GM21786 (cell line): ENCODE measurements at regions not wholly inside any gene's neighbourhood (a gene's known extent, or its start where the extent isn't known, plus 50 kb on each side); places are given as distances from the start of the nearest gene placed in this dataset.
"Not testable (repeated sequence)": the region's sequence is repeated elsewhere in the genome, so short reads cannot be mapped to it uniquely, and the experiment has no call there.

Experiments used
- ATAC-seq: cut with Tn5 transposase; IDR thresholded peaks from one replicate; pipeline ENCODE4 v1.9.1; 2021; ENCODE audit not compliant: unreplicated experiment

DNA sequence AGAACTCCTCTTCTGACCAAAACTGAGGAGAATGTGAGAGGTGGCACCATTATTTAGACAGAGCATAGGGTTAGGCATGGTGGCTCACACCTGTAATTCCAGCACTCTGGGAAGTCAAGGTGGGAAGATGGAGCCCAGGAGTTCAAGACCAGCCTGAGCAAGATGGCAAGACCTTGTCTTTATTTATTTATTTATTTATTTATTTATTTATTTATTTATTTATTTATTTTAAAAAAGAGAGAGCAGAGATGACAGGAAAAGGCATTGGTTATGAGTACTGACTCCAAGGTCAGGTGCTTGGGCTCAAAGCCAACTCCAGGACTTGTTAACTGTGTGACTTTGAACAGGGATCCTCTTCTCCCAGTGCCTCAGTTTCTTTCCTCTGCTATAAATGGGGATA, 217.7 kb downstream of the MEX3B start:
- ATAC-seq: no peak

DNA sequence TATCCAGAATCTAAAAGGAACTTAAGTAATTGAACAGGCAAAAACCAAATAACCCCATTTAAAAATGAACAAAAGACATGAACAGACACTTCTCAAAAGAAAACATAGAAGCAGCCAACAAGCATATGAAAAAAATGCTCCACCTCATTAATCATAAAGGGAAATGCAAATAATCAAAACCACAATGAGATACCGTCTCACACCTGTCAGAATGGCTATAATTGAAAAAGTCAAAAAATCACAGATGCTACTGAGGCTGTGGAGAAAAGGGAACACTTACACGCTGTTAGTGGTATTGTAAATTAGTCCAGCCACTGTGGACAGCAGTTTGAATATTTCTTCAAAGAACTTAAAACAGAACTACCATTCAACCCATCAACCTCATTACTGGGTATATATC, 220.7 kb downstream of the MEX3B start:
- ATAC-seq: no peak

DNA sequence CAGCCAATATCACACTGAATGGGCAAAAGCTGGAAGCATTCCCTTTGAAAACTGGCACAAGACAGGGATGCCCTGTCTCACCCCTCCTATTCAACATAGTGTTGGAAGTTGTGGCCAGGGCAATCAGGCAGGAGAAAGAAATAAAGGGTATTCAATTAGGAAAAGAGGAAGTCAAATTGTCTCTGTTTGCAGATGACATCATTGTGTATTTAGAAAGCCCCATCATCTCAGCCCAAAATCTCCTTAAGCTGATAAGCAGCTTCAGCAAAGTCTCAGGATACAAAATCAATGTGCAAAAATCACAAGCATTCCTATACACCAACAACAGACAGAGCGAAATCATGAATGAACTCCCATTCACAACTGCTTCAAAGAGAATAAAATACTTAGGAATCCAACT, 223.2 kb downstream of the MEX3B start:
- not testable (repeated sequence) for ATAC-seq

DNA sequence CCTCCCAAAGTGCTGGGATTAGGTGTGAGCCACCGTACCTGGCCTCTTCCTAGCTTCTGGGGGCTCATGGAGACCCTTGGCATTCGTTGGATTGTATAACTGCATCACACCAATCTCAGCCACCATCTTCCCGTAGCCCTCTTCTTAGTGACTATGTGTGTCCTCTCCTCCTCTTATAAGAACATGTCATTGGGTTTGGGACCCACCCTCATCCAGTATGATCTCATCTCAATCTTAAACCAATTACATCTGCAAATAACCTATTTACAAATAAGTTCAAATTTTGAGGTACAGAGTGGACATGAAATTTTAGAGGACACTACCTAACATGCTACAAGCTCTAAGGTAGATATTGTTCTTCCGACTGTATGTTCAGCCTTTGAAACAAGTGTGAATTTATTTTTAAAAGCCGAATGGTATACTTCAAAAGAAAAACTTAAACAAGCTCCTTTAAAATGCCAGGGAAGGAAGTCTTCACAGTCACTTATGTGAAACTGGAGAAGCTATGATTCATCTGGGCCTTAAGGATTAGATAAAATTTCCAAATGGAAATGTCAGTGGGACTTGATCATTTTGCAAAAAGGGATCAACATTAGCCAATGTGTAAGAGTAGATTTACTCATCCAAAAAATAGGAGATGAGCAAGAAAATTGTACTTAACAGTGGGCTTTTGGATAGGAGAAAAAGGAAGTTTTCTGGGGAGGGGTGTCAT, 225.7 kb downstream of the MEX3B start:
- ATAC-seq: no peak

DNA sequence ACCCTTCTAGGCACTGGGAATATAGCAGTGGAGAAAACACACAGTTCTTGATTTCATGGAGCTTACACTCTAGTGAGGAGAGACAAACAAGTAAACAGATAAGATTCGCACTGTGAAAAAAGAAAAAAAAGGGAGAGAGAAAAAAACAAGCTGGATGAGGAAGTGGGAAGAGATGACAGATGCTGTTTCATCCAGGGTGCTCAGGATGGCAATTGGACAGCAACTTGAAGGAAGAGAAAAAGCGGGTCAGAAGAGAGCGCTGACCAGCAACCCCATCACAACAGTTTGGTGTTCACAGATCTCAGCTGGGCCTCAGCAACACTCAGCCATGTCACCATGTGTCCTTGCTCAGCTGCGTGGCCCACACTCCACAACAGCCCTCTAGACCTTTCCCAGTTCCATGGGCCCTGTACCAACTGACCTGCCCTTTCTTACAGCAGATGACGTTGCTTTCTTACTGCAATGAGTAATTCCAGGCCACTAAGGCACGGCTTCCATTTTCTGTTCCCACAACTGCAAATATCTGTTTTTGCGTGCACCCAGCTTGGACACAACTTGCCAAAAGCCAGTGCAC, 230.8 kb downstream of the MEX3B start:
- no peak for ATAC-seq

DNA sequence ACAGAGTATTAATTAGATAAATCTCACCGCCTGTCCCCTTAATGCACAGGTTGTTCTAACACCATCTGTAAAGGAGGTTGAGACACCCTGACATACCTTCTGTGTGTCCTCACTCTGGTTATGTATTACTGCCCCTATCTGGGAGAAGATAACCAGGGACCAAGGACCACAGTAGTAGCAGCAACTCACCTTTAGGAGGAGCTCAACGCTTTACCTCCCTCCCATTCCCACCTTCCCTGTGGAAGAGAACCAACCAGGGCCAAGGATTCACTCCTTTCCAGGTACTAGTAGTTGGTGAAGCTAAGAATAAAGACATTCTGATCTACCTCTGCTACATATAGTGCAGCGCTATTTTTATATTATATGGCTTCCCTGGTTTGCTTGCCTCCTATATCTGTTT, 232.6 kb downstream of the MEX3B start:
- no peak for ATAC-seq

DNA sequence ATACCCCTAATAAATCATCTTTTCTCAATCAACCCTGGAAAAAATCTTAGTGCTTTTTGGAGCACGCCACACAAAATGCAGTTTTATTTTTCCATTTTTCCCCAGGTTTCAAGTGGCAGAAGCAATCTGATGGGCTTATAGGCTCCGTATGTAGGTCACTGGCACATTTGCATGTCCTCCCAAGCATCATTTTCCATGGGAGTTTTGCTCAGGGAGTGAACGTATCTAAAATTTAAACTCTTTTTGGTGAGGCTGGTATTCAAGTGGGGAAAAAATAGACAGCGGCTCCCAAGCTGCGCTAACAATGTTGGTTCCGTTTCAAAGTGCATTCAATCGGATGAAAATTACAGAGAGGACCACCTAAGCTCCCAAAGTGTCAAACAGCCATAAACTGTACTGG, 233.4 kb downstream of the MEX3B start:
- ATAC-seq: no peak

DNA sequence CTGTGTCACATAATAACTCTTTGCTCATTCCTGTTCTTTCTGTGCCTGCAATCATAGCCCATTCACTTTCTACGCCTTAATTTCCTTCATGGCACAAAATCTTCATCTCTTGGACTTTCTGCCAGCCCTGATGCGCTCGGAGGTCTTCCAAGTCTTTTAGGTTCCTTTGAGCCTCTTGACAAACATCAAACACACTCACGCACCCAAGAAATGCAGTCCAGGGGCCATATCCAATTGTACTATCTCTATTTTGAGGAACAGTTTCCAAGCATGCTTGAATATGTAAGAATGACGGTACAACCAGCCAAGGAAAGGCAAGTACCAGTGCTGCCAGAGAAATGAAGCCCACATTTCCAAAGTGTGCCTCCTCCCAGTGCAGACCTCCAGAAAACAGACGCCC, 234.1 kb downstream of the MEX3B start:
- ATAC-seq: no peak

DNA sequence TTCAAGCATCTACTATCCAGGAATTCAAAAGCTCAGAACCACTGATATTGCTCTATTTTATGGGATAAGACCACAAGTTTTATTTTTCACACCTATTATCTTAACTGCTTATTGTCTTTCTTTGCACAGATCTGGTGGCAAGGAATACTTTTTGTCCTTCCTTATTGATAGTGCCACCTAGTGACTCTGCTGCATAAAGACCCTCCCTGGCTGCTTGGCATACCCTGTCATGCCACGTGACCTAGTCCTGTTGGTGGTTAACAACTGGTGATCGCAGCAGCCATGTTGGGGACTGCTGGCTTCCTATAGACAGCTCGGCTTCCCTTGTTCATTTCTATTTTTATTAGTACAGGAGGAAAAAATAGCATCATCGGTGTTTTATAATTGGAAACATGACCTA, 236.3 kb downstream of the MEX3B start:
- ATAC-seq: no peak

DNA sequence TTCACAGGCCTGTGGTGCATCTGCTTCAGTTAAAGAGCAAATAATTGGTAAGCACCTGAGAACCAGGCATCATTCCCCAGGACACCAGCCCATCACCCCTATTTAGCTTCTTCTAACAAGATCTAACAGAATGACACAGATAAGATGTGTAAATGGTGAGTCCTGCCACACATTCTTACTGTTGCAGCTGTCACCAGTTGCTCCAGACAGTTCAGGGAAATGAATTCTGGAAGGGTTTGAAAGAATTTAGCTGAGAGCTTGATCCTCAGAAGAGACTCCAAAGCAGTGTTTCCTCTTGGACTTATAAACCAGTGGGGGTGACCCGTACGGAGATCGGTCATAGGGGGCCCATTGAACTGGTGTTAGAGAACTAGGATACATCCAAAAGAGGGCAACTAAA, 238.0 kb downstream of the MEX3B start:
- no peak for ATAC-seq

DNA sequence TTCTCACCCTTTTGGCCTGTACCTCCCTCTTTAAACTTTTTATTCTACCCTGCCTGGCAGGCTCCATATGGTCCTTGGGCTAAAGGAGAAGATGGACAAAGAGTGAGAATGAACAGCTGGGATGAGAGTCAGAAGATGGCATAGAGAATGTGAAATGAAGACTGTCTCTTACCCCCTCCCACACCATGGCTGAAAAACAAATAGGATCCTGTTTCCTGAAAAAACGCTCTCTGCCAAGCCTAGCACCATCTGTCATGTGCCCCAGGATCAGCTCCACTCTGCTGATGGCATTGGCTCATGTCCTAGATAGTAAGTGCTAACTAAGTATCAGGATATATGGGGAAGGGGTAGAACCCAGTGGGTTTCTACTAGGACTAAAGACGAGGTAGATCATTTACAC, 238.6 kb downstream of the MEX3B start:
- ATAC-seq: no peak

DNA sequence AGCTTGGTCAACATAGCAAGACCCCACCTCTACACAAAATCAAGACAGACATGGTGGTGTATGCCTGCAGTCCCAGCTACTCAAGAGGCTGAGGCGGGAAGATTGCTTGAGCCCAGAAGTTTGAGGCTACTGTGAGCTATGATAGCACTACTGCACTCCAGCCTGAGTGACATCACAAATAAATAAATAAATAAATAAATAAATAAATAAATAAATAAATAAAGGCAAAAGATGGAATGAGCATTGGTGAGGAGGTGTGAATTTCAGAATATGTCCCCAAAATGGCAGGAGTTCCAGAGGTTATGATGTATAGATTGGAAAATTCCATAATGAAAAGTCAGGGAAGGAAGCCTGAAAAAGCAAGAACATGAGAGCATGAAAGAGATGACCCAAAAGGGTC, 249.9 kb downstream of the MEX3B start:
- ATAC-seq: no peak

DNA sequence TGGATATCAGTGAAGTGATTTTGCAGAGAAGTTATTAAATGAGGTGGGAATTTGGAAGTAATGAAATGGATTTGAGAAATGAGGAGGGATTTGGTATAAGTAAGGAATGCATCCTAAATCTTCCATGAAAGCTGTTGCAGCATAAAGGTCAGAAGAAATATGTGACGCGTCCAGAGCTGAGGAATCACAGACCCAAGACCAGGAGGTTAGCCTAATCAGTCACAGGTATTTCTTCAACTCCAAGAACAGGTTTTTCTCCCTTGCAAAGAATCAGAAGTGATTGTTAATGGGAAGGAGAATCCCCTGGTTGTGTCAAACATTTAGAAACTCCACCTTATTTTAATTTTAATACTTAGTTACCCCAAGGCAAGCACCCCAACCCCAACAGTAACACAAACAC, 253.2 kb downstream of the MEX3B start:
- ATAC-seq: no peak

DNA sequence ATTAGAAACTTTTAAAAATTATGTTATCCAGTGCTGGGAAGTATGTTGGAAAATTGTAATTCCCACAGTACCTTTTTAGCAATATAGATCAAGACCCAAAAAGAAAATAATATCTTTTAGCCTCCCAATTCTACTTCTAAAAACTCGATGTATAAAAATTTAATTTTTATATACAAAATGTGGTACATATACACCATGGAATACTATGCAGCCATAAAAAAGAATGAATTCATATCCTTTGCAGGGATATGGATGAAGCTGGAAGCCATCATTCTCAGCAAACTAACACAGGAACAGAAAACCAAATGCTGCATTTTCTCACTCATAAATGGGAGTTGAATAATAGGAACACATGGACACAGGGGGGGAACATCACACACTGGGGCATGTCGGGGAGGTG, 254.5 kb downstream of the MEX3B start:
- not testable (repeated sequence) for ATAC-seq

DNA sequence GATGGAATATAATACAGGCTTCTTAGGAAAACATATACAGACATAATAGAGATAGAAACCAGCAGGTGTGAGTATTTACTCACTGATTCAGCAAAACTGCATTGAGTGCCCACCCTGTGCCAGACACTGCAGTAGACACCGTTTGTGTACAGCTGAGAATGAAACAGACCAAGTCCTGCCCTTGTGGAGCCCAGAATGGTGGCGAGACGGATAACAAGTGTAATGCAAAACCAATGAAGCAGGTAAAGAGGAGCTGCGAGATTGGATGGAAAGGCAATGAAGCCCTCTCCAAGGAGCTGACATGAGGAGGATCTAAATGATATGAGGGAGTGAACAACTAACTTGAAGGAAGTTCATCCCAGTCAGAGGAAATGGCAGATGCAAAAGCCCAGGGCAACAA, 256.4 kb downstream of the MEX3B start:
- no peak for ATAC-seq

DNA sequence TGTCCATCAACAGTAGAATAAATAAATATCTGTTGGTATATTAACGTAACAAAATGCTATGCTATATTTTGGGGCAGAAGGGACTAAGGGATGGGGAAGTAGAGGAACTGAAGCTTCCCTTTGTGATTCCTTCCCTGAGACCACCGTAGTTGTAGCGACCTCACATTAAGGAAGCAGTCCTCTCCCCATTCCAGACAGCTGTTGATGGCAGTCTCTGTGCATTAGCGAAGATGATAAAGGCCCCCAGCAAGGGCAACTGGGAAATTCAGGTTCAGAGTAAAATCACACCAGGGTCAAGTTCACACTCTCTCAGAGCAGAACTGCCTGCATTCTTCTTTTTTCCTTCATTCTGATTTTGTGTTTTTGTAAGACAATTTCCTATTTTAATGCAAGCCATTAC, 259.0 kb downstream of the MEX3B start:
- no peak for ATAC-seq

DNA sequence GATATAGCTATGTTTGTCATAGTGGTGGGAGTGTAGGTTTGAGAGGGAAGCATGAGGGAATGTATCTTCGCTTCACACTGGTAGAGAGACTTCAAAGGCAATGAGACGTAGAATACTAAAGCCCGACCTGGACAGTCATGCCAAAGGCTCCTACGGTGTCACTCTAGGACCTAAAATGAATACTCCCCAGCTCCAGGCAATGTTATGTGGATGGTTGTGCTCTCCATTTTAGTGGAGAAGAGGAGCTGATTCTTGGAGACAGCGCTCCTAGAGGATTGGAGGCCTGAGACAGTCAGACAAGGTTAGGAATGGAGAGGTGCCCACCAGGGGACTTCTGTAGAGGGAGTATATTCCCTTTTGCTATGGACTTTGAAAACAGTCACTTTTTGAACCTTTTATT, 260.1 kb downstream of the MEX3B start:
- no peak for ATAC-seq

DNA sequence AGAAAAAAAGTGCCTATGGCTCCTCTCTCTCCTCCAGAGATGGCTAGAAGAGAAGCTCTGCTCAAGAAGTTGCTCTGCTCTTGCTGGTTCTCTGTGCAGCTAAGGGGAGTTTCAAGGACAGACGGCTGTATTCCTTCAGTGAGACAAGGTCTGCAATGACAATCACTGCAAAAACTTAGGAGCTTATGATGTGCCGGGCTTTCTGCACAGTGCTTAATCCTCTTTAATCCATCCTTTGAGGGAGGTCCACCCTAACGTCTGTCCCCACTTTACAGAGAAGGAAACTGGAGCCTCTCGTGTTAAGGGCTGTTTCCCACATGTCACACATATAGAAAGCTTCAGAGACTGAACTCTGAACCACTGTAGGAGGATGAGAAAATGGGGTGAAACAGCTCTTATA, 260.6 kb downstream of the MEX3B start:
- ATAC-seq: no peak

DNA sequence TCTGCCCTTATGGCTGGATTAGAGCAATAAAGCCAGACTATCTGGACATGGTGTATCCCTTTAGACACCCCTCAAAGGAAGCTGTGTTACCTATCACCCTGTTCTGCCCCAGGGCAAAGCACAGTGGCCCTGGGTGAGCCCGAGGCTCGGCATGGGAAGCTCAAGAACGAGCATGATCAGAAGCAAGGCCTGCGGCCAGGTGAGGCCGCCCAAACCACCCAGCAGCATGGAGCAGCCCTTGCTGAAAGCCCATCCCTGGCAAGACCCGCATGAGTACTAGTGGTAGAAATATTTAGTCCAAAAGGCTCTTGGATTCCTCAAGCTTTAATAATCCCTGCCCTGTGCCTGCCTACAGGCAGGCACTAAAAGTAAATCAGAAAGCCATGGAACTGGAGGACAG, 261.1 kb downstream of the MEX3B start:
- no peak for ATAC-seq

DNA sequence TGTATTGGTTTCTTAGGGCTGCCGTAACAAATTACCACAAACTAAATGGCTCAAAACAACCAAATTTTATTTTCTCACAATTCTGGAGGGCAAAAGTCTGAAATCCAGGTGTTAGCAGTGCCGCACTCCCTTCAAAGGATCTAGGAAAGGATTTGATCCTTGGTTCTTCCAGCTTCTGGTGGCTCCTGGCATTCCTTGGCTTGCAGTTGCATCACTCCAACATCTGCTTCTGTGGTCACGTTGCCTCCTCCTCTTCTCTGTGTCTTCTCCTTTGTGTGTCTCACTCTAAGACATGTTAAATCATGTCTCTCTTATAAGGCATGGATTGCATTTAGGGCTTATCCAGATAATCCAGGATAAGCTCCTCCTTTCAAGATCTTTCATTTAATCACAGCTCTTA, 262.2 kb downstream of the MEX3B start:
- no peak for ATAC-seq

DNA sequence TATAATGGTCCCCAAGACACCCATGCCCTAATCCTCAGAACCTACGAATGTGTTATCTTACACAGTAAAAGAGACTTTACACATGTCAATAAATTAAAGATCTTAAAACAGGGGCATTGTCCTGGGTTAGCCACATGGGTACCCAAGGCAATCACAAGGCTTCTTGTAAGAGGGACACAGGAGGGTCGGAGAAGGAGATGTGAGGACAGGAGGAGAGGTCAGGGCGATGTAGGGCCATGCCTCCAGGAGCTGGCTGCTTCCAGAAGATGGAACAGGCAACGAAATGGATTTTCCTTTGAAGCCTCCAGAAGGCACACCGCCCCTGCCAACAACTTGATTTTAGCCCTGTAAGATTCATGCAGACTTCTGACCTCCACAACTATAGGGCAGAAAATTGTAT, 262.7 kb downstream of the MEX3B start:
- ATAC-seq: no peak

DNA sequence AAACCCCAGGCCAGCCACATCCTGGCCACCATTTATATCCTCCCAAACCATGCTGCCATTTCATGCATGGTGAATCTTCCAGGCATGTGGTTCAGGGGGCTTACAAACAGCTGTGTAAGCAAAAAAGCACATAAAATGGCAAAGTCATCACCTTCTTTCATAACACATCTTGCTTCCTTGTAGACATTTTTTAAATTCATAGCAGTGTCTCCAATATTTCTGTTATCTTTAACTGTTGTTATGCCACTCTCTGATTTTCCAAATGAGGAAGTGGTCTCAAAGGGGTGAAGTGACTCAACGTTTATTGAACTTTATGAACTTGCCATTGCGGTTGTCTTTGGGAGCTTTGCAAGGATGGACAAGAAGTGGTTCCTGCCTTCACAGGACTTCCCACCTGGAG, 264.4 kb downstream of the MEX3B start:
- ATAC-seq: no peak

DNA sequence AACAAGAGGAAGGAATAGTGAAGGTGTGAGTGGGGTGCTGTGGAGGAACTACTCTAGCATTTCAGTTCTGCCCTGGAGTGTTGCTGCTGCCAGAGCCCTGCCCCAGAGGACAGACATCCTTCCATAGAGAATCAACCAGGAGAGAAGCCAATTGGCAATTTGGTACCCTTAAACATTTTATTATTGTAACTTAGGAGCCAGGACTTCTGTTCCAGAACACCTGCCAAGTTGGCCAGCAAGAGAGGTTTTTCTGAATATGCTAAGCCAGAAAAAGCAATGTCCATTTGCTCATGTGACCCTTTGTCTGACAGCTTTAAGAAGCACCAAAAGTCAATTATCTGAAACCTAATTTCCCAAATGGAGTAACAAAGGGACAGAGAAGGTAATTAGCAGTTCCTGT, 264.9 kb downstream of the MEX3B start:
- no peak for ATAC-seq
